Naive thymus-derived CD4-positive, alpha-beta T cell (primary cell): ENCODE measurements at regions not wholly inside any gene's neighbourhood (a gene's known extent, or its start where the extent isn't known, plus 50 kb on each side); places are given as distances from the start of the nearest gene placed in this dataset.

ENCODE experiments used
- ATAC-seq: fragments of 150-1000 bp; cut with Tn5 transposase; 2 replicates; pipeline ENCODE4 v1.10.0; 2021; ENCODE audit warnings: mild to moderate bottlenecking, moderate library complexity
- CTCF ChIA-PET: fragments of 350-600 bp; sonication (Branson Sonifier 250); formaldehyde crosslinking; loops from one replicate; lab custom pipeline; 2021; ENCODE audit warnings: antibody characterized with exemption; lab: Charles Lee
- POLR2A ChIA-PET: fragments of 350-600 bp; sonication (Branson Sonifier 250); formaldehyde crosslinking; loops from one replicate; lab custom pipeline; 2021; ENCODE audit warnings: antibody characterized with exemption, inconsistent platforms; lab: Charles Lee
- DNase-seq, 9 donors: peaks; one replicate each; pipeline versions ENCODE4 v3.0.0 to v3.0.0-alpha.2; 2020 to 2022; ENCODE audit warnings: mixed read lengths in 1 of 9
- H3K27ac ChIP-seq: one replicate; pipeline ENCODE4 v1.7.0; 2013; ENCODE audit warnings: mild to moderate bottlenecking, low read depth, low read length, moderate library complexity
- H3K27me3 ChIP-seq, 2 donors: one replicate each; pipeline ENCODE4 v1.7.0; 2013; ENCODE audit warnings: low read length in 2 of 2, mild to moderate bottlenecking in 2 of 2, moderate library complexity in 2 of 2; ENCODE audit not compliant: control insufficient read depth in 2 of 2, insufficient read depth in 2 of 2
- H3K36me3 ChIP-seq, 3 experiments: 1 replicate in 2 of 3; 2 replicates in 1 of 3; pipeline ENCODE4 v1.7.0; 2013; ENCODE audit warnings: low read length in 3 of 3, mild to moderate bottlenecking in 3 of 3, moderate library complexity in 1 of 3; ENCODE audit not compliant: insufficient read depth in 3 of 3, control insufficient read depth in 2 of 3
- H3K4me1 ChIP-seq, 2 donors: one replicate each; pipeline ENCODE4 v1.7.0; 2013; ENCODE audit warnings: low read length in 2 of 2, mild to moderate bottlenecking in 2 of 2, moderate library complexity in 1 of 2; ENCODE audit not compliant: control insufficient read depth in 2 of 2, insufficient read depth in 2 of 2
- H3K4me3 ChIP-seq: 2 replicates; pipeline ENCODE4 v1.7.0; 2013; ENCODE audit warnings: mild to moderate bottlenecking, low read length
- H3K9me3 ChIP-seq, 3 experiments: 1 replicate in 2 of 3; 2 replicates in 1 of 3; pipeline ENCODE4 v1.7.0; 2013; ENCODE audit warnings: low read length in 3 of 3; ENCODE audit not compliant: control insufficient read depth in 2 of 3
- H3K27ac Mint-ChIP-seq, 9 donors: one replicate each; pipeline ENCODE4 v1.8.0; 2020 to 2022; ENCODE audit warnings: mixed read lengths in 9 of 9, mild to moderate bottlenecking in 8 of 9, moderate library complexity in 5 of 9, inconsistent platforms in 2 of 9
- H3K27me3 Mint-ChIP-seq, 5 donors: one replicate each; pipeline ENCODE4 v1.8.0; 2021 to 2022; ENCODE audit warnings: mixed read lengths in 5 of 5, mild to moderate bottlenecking in 1 of 5
- H3K36me3 Mint-ChIP-seq, 5 donors: one replicate each; pipeline ENCODE4 v1.8.0; 2020 to 2022; ENCODE audit warnings: mixed read lengths in 5 of 5, mild to moderate bottlenecking in 3 of 5, inconsistent platforms in 1 of 5
- H3K4me1 Mint-ChIP-seq, 7 donors: one replicate each; pipeline ENCODE4 v1.8.0; 2020 to 2022; ENCODE audit warnings: mixed read lengths in 7 of 7, mild to moderate bottlenecking in 3 of 7, inconsistent platforms in 1 of 7
- H3K4me3 Mint-ChIP-seq, 10 donors: one replicate each; pipeline ENCODE4 v1.8.0; 2020 to 2022; ENCODE audit warnings: mild to moderate bottlenecking in 10 of 10, mixed read lengths in 10 of 10, moderate library complexity in 6 of 10, inconsistent platforms in 2 of 10
- H3K9me3 Mint-ChIP-seq, 11 donors: one replicate each; pipeline ENCODE4 v1.8.0; 2020 to 2022; ENCODE audit warnings: mixed read lengths in 11 of 11, mild to moderate bottlenecking in 4 of 11, inconsistent platforms in 1 of 11, moderate library complexity in 1 of 11
- intact Hi-C, 2 donors: fragments of 100-400 bp; cut with micrococcal nuclease; formaldehyde crosslinking; loops; one replicate each; pipeline ENCODE4 v1.15.1; 2023

DNA sequence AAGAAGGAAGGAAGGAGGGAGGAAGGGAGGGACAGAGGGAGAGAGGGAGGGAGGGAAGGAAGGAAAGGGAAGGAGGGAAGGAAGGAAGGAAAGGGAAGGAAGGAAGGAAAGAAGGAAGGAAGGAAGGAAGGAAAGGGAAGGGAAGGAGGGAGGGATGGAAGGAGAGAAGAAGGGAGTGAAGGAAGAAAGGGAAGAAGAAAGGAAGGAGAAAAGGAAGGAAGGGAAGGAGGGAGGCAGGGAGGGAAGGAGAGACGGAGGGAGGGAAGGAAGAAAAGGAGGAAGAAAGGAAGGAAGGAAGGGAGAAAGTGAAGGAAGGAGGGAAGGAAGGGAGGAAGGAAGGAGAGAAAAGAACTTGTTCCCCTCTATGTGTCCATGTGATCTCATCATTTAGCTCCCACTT, 465.0 kb downstream of the KCTD8 start:
- DNase-seq (no peak), ATAC-seq (no peak)
- no peak overlapping the region for H3K4me3 ChIP-seq
- peaks cover 0 to 13% (median 5%) of the 10 kb centered on the region in 11 donors for H3K9me3 Mint-ChIP-seq
- H3K27ac Mint-ChIP-seq: no peak overlapping the region
- ChIA-PET CTCF (interaction anchor here (0.7 kb wide), 1 partner anchor 957 kb away, joined by 3 read pairs; no protein-coding TSS in a partner anchor), POLR2A (no interaction called here)
- no peaks in the 10 kb centered on the region for H3K36me3 Mint-ChIP-seq
- H3K27me3 ChIP-seq: no peaks in the 10 kb centered on the region
- H3K4me3 Mint-ChIP-seq: no peak overlapping the region
- no peaks in the 10 kb centered on the region for H3K4me1 ChIP-seq
- H3K36me3 ChIP-seq: no peaks in the 10 kb centered on the region
- intact Hi-C loops: no loop called here
- no peaks in the 10 kb centered on the region for H3K4me1 Mint-ChIP-seq
- no peaks in the 10 kb centered on the region for H3K27me3 Mint-ChIP-seq
- H3K9me3 ChIP-seq: no peaks in the 10 kb centered on the region
- H3K27ac ChIP-seq: no peak overlapping the region

DNA sequence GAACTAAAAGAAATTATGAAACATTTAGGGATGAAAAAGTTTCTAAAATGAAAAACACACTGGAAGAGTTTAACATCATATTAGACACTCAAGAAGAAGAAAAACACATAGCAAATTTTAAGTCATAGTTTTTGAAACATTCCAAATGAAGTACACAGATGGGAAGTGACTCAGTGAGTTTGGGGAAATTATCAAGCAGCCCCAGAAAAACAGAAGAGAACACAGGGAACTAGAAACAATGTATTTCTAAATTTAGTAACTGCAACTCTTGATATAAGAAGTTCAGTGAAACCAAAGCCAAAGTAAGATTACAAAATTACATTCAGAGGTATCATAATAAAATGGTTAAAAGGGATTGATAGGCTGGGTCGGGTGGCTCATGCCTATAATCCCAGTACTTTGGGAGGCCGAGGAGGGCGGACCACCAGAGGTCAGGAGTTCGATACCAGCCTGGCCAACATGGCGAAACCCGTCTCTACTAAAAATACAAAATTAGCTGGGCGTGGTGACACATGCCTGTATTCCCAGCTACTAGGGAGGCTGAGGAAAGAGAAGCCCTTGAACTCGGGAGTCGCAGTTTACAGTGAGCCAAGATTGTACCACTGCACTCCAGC, 461.2 kb downstream of the KCTD8 start:
- no peak for ATAC-seq
- H3K9me3 ChIP-seq: no peaks in the 10 kb centered on the region
- Mint-ChIP-seq H3K4me1 (no peaks in the 10 kb centered on the region), H3K9me3 (peaks cover 1 to 18% (median 5%) of the 10 kb centered on the region in 11 donors), H3K27me3 (no peaks in the 10 kb centered on the region), H3K36me3 (no peaks in the 10 kb centered on the region), H3K4me3 (no peak overlapping the region), H3K27ac (no peak overlapping the region)
- no peaks in the 10 kb centered on the region for H3K27me3 ChIP-seq
- no peaks in the 10 kb centered on the region for H3K36me3 ChIP-seq
- H3K27ac ChIP-seq: no peak overlapping the region
- H3K4me3 ChIP-seq: no peak overlapping the region
- no peaks in the 10 kb centered on the region for H3K4me1 ChIP-seq
- ChIA-PET POLR2A (no interaction called here), CTCF (no interaction called here)
- intact Hi-C loops: no loop called here
- no peak for DNase-seq

DNA sequence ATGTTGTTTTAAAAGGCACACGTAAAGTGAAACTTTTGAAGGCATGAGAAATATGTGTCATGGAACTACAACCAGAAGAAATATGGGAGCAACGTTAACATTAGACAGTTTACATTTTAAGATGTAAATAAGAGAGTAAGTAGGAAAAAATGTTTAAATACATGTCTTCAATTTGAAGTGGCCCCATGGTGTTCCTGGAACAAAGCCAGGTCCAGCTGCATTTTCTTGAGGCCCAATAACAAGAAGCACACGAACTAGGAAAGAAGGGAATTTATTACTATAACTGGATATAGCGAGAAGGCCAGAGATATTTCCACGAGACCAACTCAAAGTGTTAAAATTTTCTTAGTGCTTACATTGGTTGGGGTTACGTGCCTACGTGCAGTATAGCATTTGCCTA, 458.1 kb downstream of the KCTD8 start:
- H3K27ac ChIP-seq: no peak overlapping the region
- CTCF ChIA-PET: no interaction called here

DNA sequence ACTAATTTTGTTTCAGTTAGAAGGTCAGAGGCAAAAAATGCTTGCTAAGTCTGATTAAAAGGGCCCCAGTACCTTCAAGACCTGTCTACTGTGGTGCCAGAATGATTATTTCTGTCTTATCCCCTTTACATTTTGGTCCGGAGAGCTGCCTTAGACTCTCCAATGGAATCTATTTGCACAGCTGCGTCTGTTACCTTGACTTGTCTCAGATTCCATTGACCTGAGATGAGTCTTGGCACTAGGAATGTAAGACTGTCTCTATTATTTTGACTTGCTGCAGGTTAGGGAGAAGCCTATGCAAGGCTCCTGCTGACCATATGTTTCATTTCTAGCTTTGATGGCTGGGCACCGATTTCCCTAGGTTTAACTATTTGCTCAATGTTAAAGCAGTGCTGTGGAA, 457.6 kb downstream of the KCTD8 start:
- no peaks in the 10 kb centered on the region for H3K27me3 Mint-ChIP-seq

More for the DNA sequence above, 458.1 kb downstream of the KCTD8 start:
- intact Hi-C loops: no loop called here
- Histone ChIP-seq H3K4me3 (no peak overlapping the region), H3K36me3 (no peaks in the 10 kb centered on the region), H3K27me3 (no peaks in the 10 kb centered on the region), H3K9me3 (no peaks in the 10 kb centered on the region), H3K4me1 (no peaks in the 10 kb centered on the region)
- Mint-ChIP-seq H3K27ac (no peak overlapping the region), H3K4me1 (no peaks in the 10 kb centered on the region), H3K4me3 (no peak overlapping the region), H3K27me3 (no peaks in the 10 kb centered on the region), H3K9me3 (peaks cover 0 to 11% (median 3%) of the 10 kb centered on the region in 11 donors), H3K36me3 (no peaks in the 10 kb centered on the region)
- DNase-seq (no peak), ATAC-seq (no peak)
- POLR2A ChIA-PET: no interaction called here

DNA sequence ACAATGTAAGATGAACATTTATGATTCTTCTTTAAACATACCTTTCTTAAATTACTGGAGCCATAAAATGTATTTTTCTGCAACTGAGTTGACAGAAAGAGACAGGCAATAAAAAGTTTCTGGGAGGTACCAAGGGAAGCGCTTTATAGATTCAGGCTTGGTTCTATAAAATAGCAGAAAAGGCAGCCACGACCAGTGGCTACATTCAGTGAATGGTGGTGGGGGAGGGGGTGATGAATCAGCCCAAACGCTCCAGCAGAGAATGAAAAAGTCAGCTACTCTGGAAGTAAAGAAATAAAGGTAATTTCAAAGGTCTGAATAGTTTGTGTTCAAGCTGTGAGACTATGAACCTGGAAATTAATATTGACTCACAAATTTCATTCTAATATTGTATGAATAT, 456.1 kb downstream of the KCTD8 start:
- H3K4me3 Mint-ChIP-seq: no peak overlapping the region
- no peaks in the 10 kb centered on the region for H3K4me1 ChIP-seq
- no peaks in the 10 kb centered on the region for H3K9me3 ChIP-seq
- H3K27me3 Mint-ChIP-seq: no peaks in the 10 kb centered on the region
- CTCF ChIA-PET: no interaction called here
- H3K36me3 Mint-ChIP-seq: no peaks in the 10 kb centered on the region
- H3K27ac ChIP-seq: no peak overlapping the region
- no peaks in the 10 kb centered on the region for H3K4me1 Mint-ChIP-seq
- H3K27me3 ChIP-seq: no peaks in the 10 kb centered on the region
- no peak overlapping the region for H3K27ac Mint-ChIP-seq
- ATAC-seq (no peak), DNase-seq (no peak)
- intact Hi-C loops: no loop called here
- H3K9me3 Mint-ChIP-seq: peaks cover 0 to 11% (median 3%) of the 10 kb centered on the region in 11 donors
- POLR2A ChIA-PET: interaction anchor here (0.7 kb wide), 1 partner anchor 20 kb away, joined by 3 read pairs; no protein-coding TSS in a partner anchor
- H3K36me3 ChIP-seq: no peaks in the 10 kb centered on the region
- H3K4me3 ChIP-seq: no peak overlapping the region

More for the DNA sequence above, 457.6 kb downstream of the KCTD8 start:
- H3K9me3 Mint-ChIP-seq: peaks cover 0 to 11% (median 3%) of the 10 kb centered on the region in 11 donors
- Histone ChIP-seq H3K9me3 (no peaks in the 10 kb centered on the region), H3K27ac (no peak overlapping the region), H3K4me1 (no peaks in the 10 kb centered on the region), H3K4me3 (no peak overlapping the region), H3K36me3 (no peaks in the 10 kb centered on the region), H3K27me3 (no peaks in the 10 kb centered on the region)
- POLR2A ChIA-PET: no interaction called here
- intact Hi-C loops: no loop called here
- H3K4me1 Mint-ChIP-seq: no peaks in the 10 kb centered on the region
- no peak overlapping the region for H3K4me3 Mint-ChIP-seq
- no peaks in the 10 kb centered on the region for H3K36me3 Mint-ChIP-seq
- ATAC-seq: no peak
- no peak overlapping the region for H3K27ac Mint-ChIP-seq
- no peak for DNase-seq
- CTCF ChIA-PET: no interaction called here

DNA sequence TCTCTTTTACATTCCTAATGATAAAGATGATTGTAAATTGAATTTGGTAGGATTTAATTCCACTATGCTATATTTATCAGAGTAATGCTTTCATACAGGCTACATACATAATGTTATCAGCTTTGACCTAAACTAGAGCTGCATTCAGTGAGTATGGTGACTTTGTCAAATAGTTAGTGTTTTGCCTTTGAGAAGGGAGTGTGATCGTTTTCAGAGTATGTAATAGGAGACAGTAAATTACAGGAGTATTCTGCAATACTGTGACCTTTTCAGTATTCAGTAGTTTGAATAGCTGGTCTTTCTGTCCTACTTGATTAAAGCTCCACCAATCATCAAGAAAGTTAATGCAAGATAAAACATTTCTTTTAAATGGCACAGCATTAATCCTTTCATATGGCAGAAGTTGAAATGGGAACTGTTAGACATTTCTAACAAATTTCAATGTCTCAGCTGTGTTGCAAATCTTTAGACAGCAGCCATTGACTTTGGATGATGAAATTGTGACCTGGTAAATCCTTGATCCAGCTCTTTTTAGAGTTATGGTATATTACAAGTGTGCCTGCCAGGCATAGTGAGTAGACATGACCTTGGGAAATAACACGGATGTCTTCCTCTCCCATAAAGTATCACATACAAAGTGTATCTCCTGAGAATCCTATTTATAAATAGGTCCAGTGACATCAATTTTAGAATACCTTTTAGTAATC, 455.3 kb downstream of the KCTD8 start:
- no peaks in the 10 kb centered on the region for H3K27me3 ChIP-seq
- no peaks in the 10 kb centered on the region for H3K9me3 ChIP-seq
- H3K4me1 ChIP-seq: no peaks in the 10 kb centered on the region
- H3K27ac ChIP-seq: no peak overlapping the region
- Mint-ChIP-seq H3K27me3 (no peaks in the 10 kb centered on the region), H3K36me3 (no peaks in the 10 kb centered on the region), H3K4me3 (no peak overlapping the region), H3K9me3 (peaks cover 0 to 11% (median 3%) of the 10 kb centered on the region in 11 donors), H3K4me1 (no peaks in the 10 kb centered on the region), H3K27ac (no peak overlapping the region)
- H3K4me3 ChIP-seq: no peak overlapping the region
- no peaks in the 10 kb centered on the region for H3K36me3 ChIP-seq
- POLR2A ChIA-PET: interaction anchor here (0.7 kb wide), 1 partner anchor 20 kb away, joined by 3 read pairs; no protein-coding TSS in a partner anchor
- no peak for DNase-seq
- CTCF ChIA-PET: no interaction called here
- intact Hi-C loops: no loop called here
- ATAC-seq: no peak

DNA sequence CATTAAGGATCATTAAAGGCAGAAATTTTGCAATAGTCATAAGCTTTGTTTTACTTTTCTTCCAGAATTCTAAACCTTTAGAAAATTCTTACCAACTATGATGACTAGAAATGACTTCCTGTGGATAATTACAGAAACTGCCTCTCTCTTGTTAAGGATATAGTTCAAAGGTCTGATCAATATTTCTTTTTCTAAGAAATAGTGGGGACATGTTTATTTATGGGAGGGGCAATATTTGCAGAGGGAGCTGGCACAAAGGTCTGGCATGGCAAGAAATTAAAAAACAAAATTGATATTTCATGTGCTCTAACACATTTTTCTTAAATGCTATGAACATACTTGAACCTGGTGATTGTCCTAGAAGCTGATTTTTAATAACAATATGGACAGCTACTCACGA, 448.9 kb downstream of the KCTD8 start:
- H3K36me3 Mint-ChIP-seq: no peaks in the 10 kb centered on the region
- H3K9me3 ChIP-seq: no peaks in the 10 kb centered on the region
- CTCF ChIA-PET: no interaction called here
- H3K27me3 Mint-ChIP-seq: no peaks in the 10 kb centered on the region
- H3K27ac ChIP-seq: no peak overlapping the region
- H3K27ac Mint-ChIP-seq: no peak overlapping the region
- H3K9me3 Mint-ChIP-seq: peaks cover 0 to 6% (median 0%) of the 10 kb centered on the region in 11 donors
- no peaks in the 10 kb centered on the region for H3K4me1 ChIP-seq
- H3K27me3 ChIP-seq: no peaks in the 10 kb centered on the region
- H3K36me3 ChIP-seq: no peaks in the 10 kb centered on the region
- H3K4me3 Mint-ChIP-seq: no peak overlapping the region
- DNase-seq (no peak), ATAC-seq (no peak)
- H3K4me1 Mint-ChIP-seq: no peaks in the 10 kb centered on the region
- intact Hi-C loops: no loop called here
- POLR2A ChIA-PET: no interaction called here
- H3K4me3 ChIP-seq: no peak overlapping the region
